22Rv1 (cell line): ENCODE measurements at regions not wholly inside any gene's neighbourhood (a gene's known extent, or its start where the extent isn't known, plus 50 kb on each side); places are given as distances from the start of the nearest gene placed in this dataset.

Experiments used
- ZFX ChIP-seq: fragments of 450-650 bp; IDR thresholded peaks from 2 replicates; pipeline ENCODE4 v1.6.1; 2017; ENCODE audit warnings: antibody characterized with exemption, borderline replicate concordance
- TF ChIP-seq, protein P1 (sequence below): fragments of 450-650 bp; IDR thresholded peaks from 2 replicates; pipeline ENCODE4 v1.5.1; 2017; ENCODE audit warnings: mild to moderate bottlenecking

DNA sequence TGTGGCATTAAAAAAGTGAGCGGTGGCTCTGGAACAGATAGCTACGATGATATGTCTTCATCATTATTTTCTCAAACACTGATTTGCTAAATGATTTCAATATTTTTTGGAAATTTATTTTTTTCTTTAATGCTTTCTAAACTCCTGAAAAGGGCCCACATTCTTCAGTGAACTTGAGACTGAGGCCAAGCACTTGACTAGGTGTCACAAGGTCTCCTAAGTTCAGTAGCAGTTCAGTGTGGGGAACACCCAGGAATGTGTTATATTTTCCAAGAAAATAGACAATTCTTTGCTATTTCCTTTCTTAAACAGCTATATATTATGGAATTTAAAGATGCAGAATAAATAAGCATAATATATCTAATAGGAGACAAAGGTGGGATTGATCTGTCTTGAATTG is 850.9 kb downstream of the USP25 start:
- TF ChIP-seq, protein P1, sequence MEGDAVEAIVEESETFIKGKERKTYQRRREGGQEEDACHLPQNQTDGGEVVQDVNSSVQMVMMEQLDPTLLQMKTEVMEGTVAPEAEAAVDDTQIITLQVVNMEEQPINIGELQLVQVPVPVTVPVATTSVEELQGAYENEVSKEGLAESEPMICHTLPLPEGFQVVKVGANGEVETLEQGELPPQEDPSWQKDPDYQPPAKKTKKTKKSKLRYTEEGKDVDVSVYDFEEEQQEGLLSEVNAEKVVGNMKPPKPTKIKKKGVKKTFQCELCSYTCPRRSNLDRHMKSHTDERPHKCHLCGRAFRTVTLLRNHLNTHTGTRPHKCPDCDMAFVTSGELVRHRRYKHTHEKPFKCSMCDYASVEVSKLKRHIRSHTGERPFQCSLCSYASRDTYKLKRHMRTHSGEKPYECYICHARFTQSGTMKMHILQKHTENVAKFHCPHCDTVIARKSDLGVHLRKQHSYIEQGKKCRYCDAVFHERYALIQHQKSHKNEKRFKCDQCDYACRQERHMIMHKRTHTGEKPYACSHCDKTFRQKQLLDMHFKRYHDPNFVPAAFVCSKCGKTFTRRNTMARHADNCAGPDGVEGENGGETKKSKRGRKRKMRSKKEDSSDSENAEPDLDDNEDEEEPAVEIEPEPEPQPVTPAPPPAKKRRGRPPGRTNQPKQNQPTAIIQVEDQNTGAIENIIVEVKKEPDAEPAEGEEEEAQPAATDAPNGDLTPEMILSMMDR, result no peak
- TF ChIP-seq ZFX, result no peak
